Uterus (tissue), 3 donors: ENCODE measurements at regions not wholly inside any gene's neighbourhood (a gene's known extent, or its start where the extent isn't known, plus 50 kb on each side); places are given as distances from the start of the nearest gene placed in this dataset.

ENCODE experiments used
- DNase-seq, 2 donors: peaks; one replicate each; pipeline ENCODE4 v3.0.0-alpha.2; 2019 to 2020
- H3K27ac ChIP-seq, 2 donors: fragments of 200-600 bp; sonication (generic); 1 replicate in 1 of 2; 2 replicates in 1 of 2; pipeline ENCODE4 v1.5.1; 2016 to 2018
- H3K27me3 ChIP-seq, 2 donors: fragments of 200-600 bp; sonication (generic); one replicate each; pipeline ENCODE4 v1.5.1; 2018 to 2019; ENCODE audit warnings: control low read depth in 1 of 2
- H3K36me3 ChIP-seq, 2 donors: fragments of 200-600 bp; sonication (generic); one replicate each; pipeline ENCODE4 v1.5.1; 2019; ENCODE audit warnings: control low read depth in 1 of 2
- H3K4me1 ChIP-seq, 2 donors: fragments of 200-600 bp; sonication (generic); one replicate each; pipeline ENCODE4 v1.5.1; 2018 to 2019; ENCODE audit warnings: control low read depth in 1 of 2
- H3K4me3 ChIP-seq, 2 donors: fragments of 200-600 bp; sonication (generic); 1 replicate in 1 of 2; 2 replicates in 1 of 2; pipeline ENCODE4 v1.5.1; 2018 to 2019; ENCODE audit warnings: mild to moderate bottlenecking in 1 of 2
- H3K9me3 ChIP-seq, 2 donors: fragments of 200-600 bp; sonication (generic); one replicate each; pipeline ENCODE4 v1.5.1; 2019; ENCODE audit warnings: control low read depth in 1 of 2
- POLR2A ChIP-seq, 2 donors: fragments of 450-650 bp; IDR thresholded peaks; one replicate each; pipeline ENCODE4 v1.6.1; 2016; ENCODE audit warnings: antibody characterized with exemption in 2 of 2, mild to moderate bottlenecking in 1 of 2, moderate library complexity in 1 of 2
- intact Hi-C: fragments of 100-400 bp; cut with DNase I; formaldehyde crosslinking; loops from one replicate; pipeline ENCODE4 v1.15.1; 2023; ENCODE audit warnings: low total_unique reads
- TF ChIP-seq, protein P1 (sequence below), 4 experiments: fragments of 200-600 bp in 2 of 4; fragments of 450-650 bp in 2 of 4; sonication (generic) in 2 of 4; IDR thresholded peaks; one replicate each; pipeline ENCODE4 v1.5.1; 2016 to 2019; ENCODE audit warnings: antibody characterized with exemption in 4 of 4, mild to moderate bottlenecking in 2 of 4, moderate library complexity in 1 of 4
- donor health status: DM: yes; HTN: yes; CAD: no.

DNA sequence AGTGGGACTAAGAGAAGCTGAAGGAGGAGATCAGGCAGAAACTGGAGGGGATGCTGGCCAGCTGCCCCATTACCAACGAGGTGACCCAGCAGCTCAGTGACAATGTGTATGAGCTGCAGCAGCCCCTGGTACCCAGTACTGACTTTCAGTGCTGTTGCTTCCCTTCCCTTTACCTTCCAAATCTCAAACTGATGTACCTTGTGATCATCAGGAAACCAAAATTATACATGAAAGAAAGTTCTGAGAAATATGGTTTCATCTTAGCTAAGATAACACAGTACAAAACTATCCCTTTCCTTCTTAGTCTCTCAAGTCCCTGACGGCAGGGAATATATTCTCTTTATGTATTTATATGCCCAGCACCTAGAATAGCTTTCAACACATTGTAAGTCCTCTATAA, 52.3 kb upstream of the CERS6 start:
- H3K4me1 ChIP-seq, result no peaks in the 10 kb centered on the region
- H3K36me3 ChIP-seq, result no peaks in the 10 kb centered on the region
- peaks cover 0 to 8% of the 10 kb centered on the region in 2 donors for H3K9me3 ChIP-seq
- no peak for TF ChIP-seq POLR2A (IDR thresholded peaks at IDR 0.05)
- TF ChIP-seq, protein P1, sequence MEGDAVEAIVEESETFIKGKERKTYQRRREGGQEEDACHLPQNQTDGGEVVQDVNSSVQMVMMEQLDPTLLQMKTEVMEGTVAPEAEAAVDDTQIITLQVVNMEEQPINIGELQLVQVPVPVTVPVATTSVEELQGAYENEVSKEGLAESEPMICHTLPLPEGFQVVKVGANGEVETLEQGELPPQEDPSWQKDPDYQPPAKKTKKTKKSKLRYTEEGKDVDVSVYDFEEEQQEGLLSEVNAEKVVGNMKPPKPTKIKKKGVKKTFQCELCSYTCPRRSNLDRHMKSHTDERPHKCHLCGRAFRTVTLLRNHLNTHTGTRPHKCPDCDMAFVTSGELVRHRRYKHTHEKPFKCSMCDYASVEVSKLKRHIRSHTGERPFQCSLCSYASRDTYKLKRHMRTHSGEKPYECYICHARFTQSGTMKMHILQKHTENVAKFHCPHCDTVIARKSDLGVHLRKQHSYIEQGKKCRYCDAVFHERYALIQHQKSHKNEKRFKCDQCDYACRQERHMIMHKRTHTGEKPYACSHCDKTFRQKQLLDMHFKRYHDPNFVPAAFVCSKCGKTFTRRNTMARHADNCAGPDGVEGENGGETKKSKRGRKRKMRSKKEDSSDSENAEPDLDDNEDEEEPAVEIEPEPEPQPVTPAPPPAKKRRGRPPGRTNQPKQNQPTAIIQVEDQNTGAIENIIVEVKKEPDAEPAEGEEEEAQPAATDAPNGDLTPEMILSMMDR (IDR thresholded peaks at IDR 0.05), result no peak
- no peak overlapping the region for H3K4me3 ChIP-seq
- H3K27ac ChIP-seq, result no peak overlapping the region
- no peaks in the 10 kb centered on the region for H3K27me3 ChIP-seq
- intact Hi-C loops, result no loop called here
- no peak for DNase-seq

DNA sequence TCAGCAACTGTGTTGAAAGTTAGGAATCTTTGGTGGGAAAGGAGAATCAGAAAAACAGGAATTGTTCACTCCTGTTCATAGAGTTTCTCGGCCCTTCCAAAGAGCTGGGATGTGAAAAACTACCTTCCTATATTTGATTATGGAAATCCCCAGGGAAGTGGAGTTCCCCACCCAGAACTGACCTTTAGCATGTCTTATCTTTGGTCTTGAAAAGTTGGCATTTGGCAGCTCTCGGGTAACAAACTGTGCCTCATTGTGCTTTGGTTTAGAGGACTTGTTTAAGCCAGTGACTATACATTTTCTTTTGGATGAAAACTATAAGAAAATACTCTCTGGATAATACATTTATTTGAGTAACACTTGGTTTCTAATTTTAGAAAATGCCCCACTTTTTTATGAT, 51.3 kb upstream of the CERS6 start:
- Histone ChIP-seq H3K4me1 (no peaks in the 10 kb centered on the region), H3K9me3 (peaks cover 0 to 8% of the 10 kb centered on the region in 2 donors), H3K27me3 (no peaks in the 10 kb centered on the region), H3K36me3 (no peaks in the 10 kb centered on the region), H3K4me3 (no peak overlapping the region), H3K27ac (no peak overlapping the region)
- DNase-seq, result no peak
- TF ChIP-seq, protein P1 (IDR thresholded peaks at IDR 0.05), result no peak
- TF ChIP-seq POLR2A (IDR thresholded peaks at IDR 0.05), result no peak
- intact Hi-C loops, result no loop called here
